ENCODE measurements at regions not wholly inside any gene's neighbourhood (a gene's known extent, or its start where the extent isn't known, plus 50 kb on each side); places are given as distances from the start of the nearest gene placed in this dataset.

DNA sequence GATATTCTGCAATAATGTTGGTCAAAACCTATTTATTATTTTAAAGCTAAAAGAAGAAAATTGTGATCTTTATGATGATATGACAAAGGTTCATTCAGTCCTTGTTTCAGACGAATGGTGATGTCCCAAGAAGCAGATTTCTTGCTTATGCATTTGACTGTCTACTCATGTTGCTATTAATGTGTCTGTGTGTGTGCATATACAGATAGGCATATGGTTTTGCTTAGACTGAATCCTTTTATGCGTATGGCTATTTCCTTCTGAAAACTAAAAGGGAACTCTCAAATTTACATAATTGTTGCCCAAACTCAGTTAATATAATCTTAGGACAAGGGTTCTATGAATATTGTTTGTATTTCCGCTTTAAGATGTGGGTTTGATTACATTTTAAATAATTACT, 632.3 kb upstream of the SETBP1 start:
- TF ChIP-seq POLR2AphosphoS5 (IDR thresholded peaks at IDR 0.05) (no peak), EP300 (IDR thresholded peaks at IDR 0.05) (no peak), POLR2A (IDR thresholded peaks at IDR 0.05; ENCODE audit: low read depth) (no peak)
- TF ChIP-seq, protein P1, sequence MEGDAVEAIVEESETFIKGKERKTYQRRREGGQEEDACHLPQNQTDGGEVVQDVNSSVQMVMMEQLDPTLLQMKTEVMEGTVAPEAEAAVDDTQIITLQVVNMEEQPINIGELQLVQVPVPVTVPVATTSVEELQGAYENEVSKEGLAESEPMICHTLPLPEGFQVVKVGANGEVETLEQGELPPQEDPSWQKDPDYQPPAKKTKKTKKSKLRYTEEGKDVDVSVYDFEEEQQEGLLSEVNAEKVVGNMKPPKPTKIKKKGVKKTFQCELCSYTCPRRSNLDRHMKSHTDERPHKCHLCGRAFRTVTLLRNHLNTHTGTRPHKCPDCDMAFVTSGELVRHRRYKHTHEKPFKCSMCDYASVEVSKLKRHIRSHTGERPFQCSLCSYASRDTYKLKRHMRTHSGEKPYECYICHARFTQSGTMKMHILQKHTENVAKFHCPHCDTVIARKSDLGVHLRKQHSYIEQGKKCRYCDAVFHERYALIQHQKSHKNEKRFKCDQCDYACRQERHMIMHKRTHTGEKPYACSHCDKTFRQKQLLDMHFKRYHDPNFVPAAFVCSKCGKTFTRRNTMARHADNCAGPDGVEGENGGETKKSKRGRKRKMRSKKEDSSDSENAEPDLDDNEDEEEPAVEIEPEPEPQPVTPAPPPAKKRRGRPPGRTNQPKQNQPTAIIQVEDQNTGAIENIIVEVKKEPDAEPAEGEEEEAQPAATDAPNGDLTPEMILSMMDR (IDR thresholded peaks at IDR 0.05) = no peak
- no peaks in the 10 kb centered on the region for H3K9me3 ChIP-seq
- H3K36me3 ChIP-seq = no peaks in the 10 kb centered on the region
- H3K27ac ChIP-seq (replicated peaks in 1 of 4) = no peak overlapping the region
- H3K4me3 ChIP-seq = no peak overlapping the region
- no peaks in the 10 kb centered on the region for H3K27me3 ChIP-seq
- no peaks in the 10 kb centered on the region for H3K4me1 ChIP-seq
- WGBS = 80% methylated on average over 3 of the region's 3 CpGs
- intact Hi-C loops (cut with DNase I) = no loop called here
- no peak for DNase-seq (ENCODE audit: extremely low spot score)

DNA sequence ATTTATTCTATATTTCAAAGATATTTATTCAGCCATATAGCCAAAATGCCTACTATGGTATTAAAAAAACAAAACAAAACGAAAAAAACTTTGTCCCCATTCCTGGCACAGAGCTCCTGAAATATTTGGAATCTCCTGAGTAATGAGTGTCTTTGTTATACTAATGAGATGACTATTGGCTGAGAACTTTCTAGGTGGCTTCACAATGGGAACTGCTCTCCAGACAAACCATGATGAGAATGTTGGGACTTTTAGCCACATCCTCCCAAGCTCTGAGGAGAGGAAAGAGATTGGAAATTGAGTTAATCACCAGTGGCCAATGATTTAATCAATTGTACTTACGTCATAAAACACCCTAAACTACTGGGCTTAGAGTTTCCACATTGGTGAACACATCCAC, 631.8 kb upstream of the SETBP1 start:
- TF ChIP-seq POLR2A (IDR thresholded peaks at IDR 0.05; ENCODE audit: low read depth) (no peak), POLR2AphosphoS5 (IDR thresholded peaks at IDR 0.05) (no peak), EP300 (IDR thresholded peaks at IDR 0.05) (no peak)
- TF ChIP-seq, protein P1 (IDR thresholded peaks at IDR 0.05) = no peak
- intact Hi-C loops (cut with DNase I) = no loop called here
- no peaks in the 10 kb centered on the region for H3K27me3 ChIP-seq
- no peaks in the 10 kb centered on the region for H3K9me3 ChIP-seq
- no peak overlapping the region for H3K4me3 ChIP-seq
- 74% methylated on average over 2 of the region's 2 CpGs for WGBS
- no peak for DNase-seq (ENCODE audit: extremely low spot score)
- H3K36me3 ChIP-seq = no peaks in the 10 kb centered on the region
- no peaks in the 10 kb centered on the region for H3K4me1 ChIP-seq
- no peak overlapping the region for H3K27ac ChIP-seq (replicated peaks in 1 of 4)

DNA sequence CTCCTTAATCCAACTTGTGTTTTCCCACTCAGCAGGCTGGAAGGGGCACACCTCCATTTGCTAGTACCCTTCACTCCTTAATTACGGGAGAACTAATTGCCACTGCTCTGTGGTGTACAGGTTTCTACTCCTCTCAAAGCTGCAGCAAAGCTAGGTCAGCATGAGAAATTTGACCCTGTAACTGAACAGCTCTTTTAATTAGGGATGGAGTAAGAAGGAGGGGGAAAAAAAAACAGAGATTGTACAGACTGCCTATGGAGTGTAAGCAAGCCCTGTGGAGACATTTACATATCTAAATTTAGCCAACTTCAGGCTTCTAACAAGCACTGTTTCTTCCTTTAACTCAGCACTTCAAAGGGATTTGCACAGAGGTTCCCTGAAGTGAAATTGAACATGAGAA, 629.7 kb upstream of the SETBP1 start:
- TF ChIP-seq, protein P1 (IDR thresholded peaks at IDR 0.05) = no peak
- TF ChIP-seq EP300 (IDR thresholded peaks at IDR 0.05) (no peak), POLR2A (IDR thresholded peaks at IDR 0.05; ENCODE audit: low read depth) (no peak), POLR2AphosphoS5 (IDR thresholded peaks at IDR 0.05) (no peak)
- Histone ChIP-seq H3K27me3 (no peaks in the 10 kb centered on the region), H3K27ac (replicated peaks in 1 of 4) (no peak overlapping the region), H3K9me3 (no peaks in the 10 kb centered on the region), H3K36me3 (no peaks in the 10 kb centered on the region), H3K4me3 (no peak overlapping the region), H3K4me1 (no peaks in the 10 kb centered on the region)
- no peak for DNase-seq (ENCODE audit: extremely low spot score)
- intact Hi-C loops (cut with DNase I) = no loop called here
- 53% methylated on average over 1 of the region's 1 CpG for WGBS

DNA sequence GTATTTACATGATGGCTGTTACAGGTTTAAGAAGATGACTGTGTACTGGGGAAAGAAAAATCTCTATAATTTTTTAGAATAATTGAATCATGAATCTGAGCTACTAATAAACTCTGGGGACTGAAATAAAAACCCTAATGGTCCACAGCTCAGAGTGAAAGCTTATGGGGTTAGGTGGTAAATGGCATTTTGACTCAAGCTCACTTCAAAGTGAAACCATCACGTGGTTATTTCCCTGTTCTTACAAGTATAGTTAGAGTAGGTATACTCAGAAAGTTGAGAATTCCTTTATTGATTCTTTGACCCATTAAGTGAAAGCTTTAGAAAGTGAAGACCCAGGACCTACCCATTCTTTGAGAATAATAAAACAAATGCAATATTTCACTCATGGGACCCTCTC, 626.2 kb upstream of the SETBP1 start:
- Histone ChIP-seq H3K27ac (replicated peaks in 1 of 4) (no peak overlapping the region), H3K4me1 (no peaks in the 10 kb centered on the region), H3K4me3 (no peak overlapping the region), H3K36me3 (no peaks in the 10 kb centered on the region), H3K9me3 (no peaks in the 10 kb centered on the region), H3K27me3 (no peaks in the 10 kb centered on the region)
- DNase-seq (ENCODE audit: extremely low spot score) = no peak
- intact Hi-C loops (cut with DNase I) = no loop called here
- 80% methylated on average over 1 of the region's 1 CpG for WGBS
- TF ChIP-seq, protein P1 (IDR thresholded peaks at IDR 0.05) = no peak
- TF ChIP-seq EP300 (IDR thresholded peaks at IDR 0.05) = no peak

DNA sequence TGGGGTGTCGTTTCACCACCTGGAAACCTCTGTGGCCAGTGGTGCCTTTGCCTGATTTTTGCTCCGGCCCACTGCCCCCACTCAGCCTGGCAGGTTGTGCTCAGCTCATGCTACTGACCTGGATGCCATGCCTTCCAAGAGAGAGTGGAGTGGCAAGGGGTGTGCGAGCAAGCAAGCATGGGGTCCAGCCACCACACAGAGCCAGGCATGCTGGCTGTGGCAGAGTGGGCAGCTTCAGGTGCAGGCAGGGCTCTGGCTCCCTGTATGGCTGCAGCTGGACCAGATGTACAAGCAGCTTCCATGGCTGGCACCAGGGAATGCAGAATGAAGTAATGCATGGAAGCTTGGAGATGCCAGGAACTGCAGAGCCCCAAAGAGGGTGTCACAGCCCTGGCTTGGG, 620.5 kb upstream of the SETBP1 start:
- Histone ChIP-seq H3K27me3 (no peaks in the 10 kb centered on the region), H3K9me3 (no peaks in the 10 kb centered on the region), H3K4me3 (no peak overlapping the region), H3K36me3 (no peaks in the 10 kb centered on the region), H3K27ac (replicated peaks in 1 of 4) (no peak overlapping the region), H3K4me1 (peaks cover 0 to 8% (median 0%) of the 10 kb centered on the region in 4 donors)
- DNase-seq (ENCODE audit: extremely low spot score) = no peak
- intact Hi-C loops (cut with DNase I) = no loop called here
- WGBS = 93% methylated on average over 3 of the region's 3 CpGs
- TF ChIP-seq POLR2AphosphoS5 (IDR thresholded peaks at IDR 0.05) = no peak
- TF ChIP-seq EP300 (IDR thresholded peaks at IDR 0.05) = no peak
- no peak for TF ChIP-seq POLR2A (IDR thresholded peaks at IDR 0.05; ENCODE audit: low read depth)
